Liver (tissue), 8 donors: ENCODE measurements at regions not wholly inside any gene's neighbourhood (a gene's known extent, or its start where the extent isn't known, plus 50 kb on each side); places are given as distances from the start of the nearest gene placed in this dataset.

Source experiments
- DNase-seq: peaks from one replicate; pipeline ENCODE4 v3.0.0-alpha.2; 2017; ENCODE audit warnings: low spot score
- H3K27ac ChIP-seq, 2 donors: one replicate each; pipeline ENCODE4 v1.7.0; 2013; ENCODE audit warnings: inconsistent platforms in 2 of 2, low read length in 2 of 2, control low read depth in 1 of 2, low read depth in 1 of 2, mild to moderate bottlenecking in 1 of 2
- H3K27me3 ChIP-seq, 4 donors: one replicate each; pipeline versions ENCODE4 v1.6.1 to v1.7.0; 2013; ENCODE audit warnings: low read length in 3 of 4, inconsistent platforms in 1 of 4, mild to moderate bottlenecking in 1 of 4, moderate library complexity in 1 of 4; ENCODE audit not compliant: control insufficient read depth in 4 of 4, insufficient read depth in 4 of 4
- H3K36me3 ChIP-seq, 4 donors: one replicate each; pipeline versions ENCODE4 v1.6.1 to v1.7.0; 2013; ENCODE audit warnings: low read length in 3 of 4, mild to moderate bottlenecking in 3 of 4, low read depth in 1 of 4, moderate library complexity in 1 of 4; ENCODE audit not compliant: control insufficient read depth in 4 of 4, insufficient read depth in 3 of 4
- H3K4me1 ChIP-seq, 4 donors: one replicate each; pipeline versions ENCODE4 v1.6.1 to v1.7.0; 2013; ENCODE audit warnings: low read length in 3 of 4, mild to moderate bottlenecking in 3 of 4, moderate library complexity in 1 of 4; ENCODE audit not compliant: control insufficient read depth in 4 of 4, insufficient read depth in 4 of 4
- H3K4me3 ChIP-seq, 3 donors: one replicate each; pipeline versions ENCODE4 v1.6.1 to v1.7.0; 2013; ENCODE audit warnings: low read length in 3 of 3, control low read depth in 1 of 3, low read depth in 1 of 3, mild to moderate bottlenecking in 1 of 3
- H3K9ac ChIP-seq, 2 donors: one replicate each; pipeline ENCODE4 v1.7.0; 2013; ENCODE audit warnings: low read length in 2 of 2, mild to moderate bottlenecking in 2 of 2, moderate library complexity in 2 of 2, control low read depth in 1 of 2, low read depth in 1 of 2
- H3K9me3 ChIP-seq, 4 donors: one replicate each; pipeline versions ENCODE4 v1.6.1 to v1.7.0; 2013; ENCODE audit warnings: low read length in 3 of 4; ENCODE audit not compliant: control insufficient read depth in 4 of 4
- ATF3 ChIP-seq: IDR thresholded peaks from 2 replicates; pipeline ENCODE4 v1.6.1; 2016; ENCODE audit warnings: antibody characterized with exemption
- EGR1 ChIP-seq, 2 donors: IDR thresholded peaks; 2 replicates each; pipeline ENCODE4 v1.6.1; 2016 to 2018; ENCODE audit warnings: antibody characterized with exemption in 2 of 2, low read depth in 2 of 2
- FOXA1 ChIP-seq: IDR thresholded peaks from 2 replicates; pipeline ENCODE4 v1.6.1; 2016; ENCODE audit warnings: antibody characterized with exemption
- FOXA2 ChIP-seq: IDR thresholded peaks from 2 replicates; pipeline ENCODE4 v1.6.1; 2016; ENCODE audit warnings: antibody characterized with exemption
- GABPA ChIP-seq, 2 donors: IDR thresholded peaks in 1 of 2; conservative IDR thresholded peaks in 1 of 2; 2 replicates each; pipeline ENCODE4 v1.6.1; 2016; ENCODE audit warnings: antibody characterized with exemption in 2 of 2, mild to moderate bottlenecking in 1 of 2, moderate library complexity in 1 of 2
- HNF4A ChIP-seq, 2 donors: conservative IDR thresholded peaks; 2 replicates each; pipeline ENCODE4 v1.6.1; 2016; ENCODE audit warnings: antibody characterized with exemption in 2 of 2, mild to moderate bottlenecking in 2 of 2
- HNF4G ChIP-seq: IDR thresholded peaks from 2 replicates; pipeline ENCODE4 v1.6.1; 2016; ENCODE audit warnings: antibody characterized with exemption
- JUND ChIP-seq, 2 donors: IDR thresholded peaks; 2 replicates each; pipeline ENCODE4 v1.6.1; 2016; ENCODE audit warnings: antibody characterized with exemption in 2 of 2
- MAX ChIP-seq: IDR thresholded peaks from 2 replicates; pipeline ENCODE4 v1.6.1; 2016; ENCODE audit warnings: antibody characterized with exemption
- NR2F2 ChIP-seq: IDR thresholded peaks from 2 replicates; pipeline ENCODE4 v1.6.1; 2016; ENCODE audit warnings: antibody characterized with exemption
- RAD21 ChIP-seq, 2 donors: IDR thresholded peaks; 2 replicates each; pipeline ENCODE4 v1.6.1; 2016; ENCODE audit warnings: antibody characterized with exemption in 2 of 2, mild to moderate bottlenecking in 2 of 2
- RXRA ChIP-seq, 2 donors: IDR thresholded peaks; 2 replicates each; pipeline ENCODE4 v1.6.1; 2017 to 2018; ENCODE audit warnings: antibody characterized with exemption in 2 of 2, mild to moderate bottlenecking in 1 of 2
- SP1 ChIP-seq: IDR thresholded peaks from 2 replicates; pipeline ENCODE4 v1.6.1; 2018; ENCODE audit warnings: antibody characterized with exemption, mild to moderate bottlenecking
- TAF1 ChIP-seq: conservative IDR thresholded peaks from 2 replicates; pipeline ENCODE4 v1.6.1; 2016; ENCODE audit warnings: antibody characterized with exemption, mild to moderate bottlenecking
- YY1 ChIP-seq: IDR thresholded peaks from 2 replicates; pipeline ENCODE4 v1.6.1; 2016; ENCODE audit warnings: antibody characterized with exemption, mild to moderate bottlenecking
- ZBTB33 ChIP-seq: IDR thresholded peaks from 2 replicates; pipeline ENCODE4 v1.6.1; 2016; ENCODE audit warnings: antibody characterized with exemption
- WGBS: extraction: QIAGEN DNeasy Blood & Tissue Kit; methylation state at CpG from one replicate; pipeline ENCODE4 v1.1.7; 2013; 5-methylcytosine and 5-hydroxymethylcytosine counted together
- TF ChIP-seq, protein P1 (sequence below): IDR thresholded peaks from 2 replicates; pipeline ENCODE4 v1.6.1; 2016; ENCODE audit warnings: antibody characterized with exemption, mild to moderate bottlenecking
- TF ChIP-seq, protein P2 (sequence below): fragments of 150-350 bp; IDR thresholded peaks from 2 replicates; pipeline ENCODE4 v1.5.1; 2017; ENCODE audit warnings: improper control_type of control experiment, low read depth, low read length; ENCODE audit not compliant: missing input control
- donor health status: healthy.
- donor health status: healthy.
- donor health status: healthy.
- donor health status: healthy.
- donor health status: healthy.

DNA sequence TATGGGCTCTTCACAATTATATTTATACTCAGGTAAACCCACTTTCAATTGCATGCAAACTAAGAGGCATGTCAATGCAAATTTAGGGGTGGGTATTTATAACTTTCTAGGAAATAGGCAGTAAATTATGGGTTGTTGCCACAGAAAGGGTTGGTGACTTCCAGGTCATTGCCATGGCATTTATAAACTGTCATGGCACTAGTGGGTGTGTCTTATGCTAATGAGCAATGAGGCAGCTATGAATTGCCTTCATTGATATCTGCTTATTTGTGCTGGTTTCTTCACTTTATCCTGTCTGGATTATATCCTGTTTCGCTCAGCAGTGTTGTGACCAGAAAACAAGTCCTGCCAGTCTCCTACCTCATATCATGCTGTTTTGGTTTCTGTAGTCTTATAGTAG is 597.3 kb upstream of the DAB2 start:
- no peak for TF ChIP-seq NR2F2
- no peak for TF ChIP-seq EGR1 (IDR thresholded peaks at IDR 0.05; ENCODE audit: low read depth in 2 of 2)
- no peak for TF ChIP-seq FOXA1
- no peak for TF ChIP-seq FOXA2
- TF ChIP-seq GABPA (IDR thresholded peaks at IDR 0.05 in 1 of 2, conservative IDR thresholded peaks at IDR 0.05 in 1 of 2): no peak
- TF ChIP-seq RAD21 (IDR thresholded peaks at IDR 0.05): no peak
- no peak for TF ChIP-seq RXRA (IDR thresholded peaks at IDR 0.05)
- no peak for TF ChIP-seq MAX
- TF ChIP-seq, protein P1, sequence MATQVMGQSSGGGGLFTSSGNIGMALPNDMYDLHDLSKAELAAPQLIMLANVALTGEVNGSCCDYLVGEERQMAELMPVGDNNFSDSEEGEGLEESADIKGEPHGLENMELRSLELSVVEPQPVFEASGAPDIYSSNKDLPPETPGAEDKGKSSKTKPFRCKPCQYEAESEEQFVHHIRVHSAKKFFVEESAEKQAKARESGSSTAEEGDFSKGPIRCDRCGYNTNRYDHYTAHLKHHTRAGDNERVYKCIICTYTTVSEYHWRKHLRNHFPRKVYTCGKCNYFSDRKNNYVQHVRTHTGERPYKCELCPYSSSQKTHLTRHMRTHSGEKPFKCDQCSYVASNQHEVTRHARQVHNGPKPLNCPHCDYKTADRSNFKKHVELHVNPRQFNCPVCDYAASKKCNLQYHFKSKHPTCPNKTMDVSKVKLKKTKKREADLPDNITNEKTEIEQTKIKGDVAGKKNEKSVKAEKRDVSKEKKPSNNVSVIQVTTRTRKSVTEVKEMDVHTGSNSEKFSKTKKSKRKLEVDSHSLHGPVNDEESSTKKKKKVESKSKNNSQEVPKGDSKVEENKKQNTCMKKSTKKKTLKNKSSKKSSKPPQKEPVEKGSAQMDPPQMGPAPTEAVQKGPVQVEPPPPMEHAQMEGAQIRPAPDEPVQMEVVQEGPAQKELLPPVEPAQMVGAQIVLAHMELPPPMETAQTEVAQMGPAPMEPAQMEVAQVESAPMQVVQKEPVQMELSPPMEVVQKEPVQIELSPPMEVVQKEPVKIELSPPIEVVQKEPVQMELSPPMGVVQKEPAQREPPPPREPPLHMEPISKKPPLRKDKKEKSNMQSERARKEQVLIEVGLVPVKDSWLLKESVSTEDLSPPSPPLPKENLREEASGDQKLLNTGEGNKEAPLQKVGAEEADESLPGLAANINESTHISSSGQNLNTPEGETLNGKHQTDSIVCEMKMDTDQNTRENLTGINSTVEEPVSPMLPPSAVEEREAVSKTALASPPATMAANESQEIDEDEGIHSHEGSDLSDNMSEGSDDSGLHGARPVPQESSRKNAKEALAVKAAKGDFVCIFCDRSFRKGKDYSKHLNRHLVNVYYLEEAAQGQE: no peak
- no peak for TF ChIP-seq HNF4A (conservative IDR thresholded peaks at IDR 0.05)
- TF ChIP-seq HNF4G: no peak
- TF ChIP-seq YY1: no peak
- no peak for TF ChIP-seq TAF1
- TF ChIP-seq JUND (IDR thresholded peaks at IDR 0.05): no peak
- TF ChIP-seq ZBTB33: no peak
- TF ChIP-seq SP1: no peak
- TF ChIP-seq, protein P2, sequence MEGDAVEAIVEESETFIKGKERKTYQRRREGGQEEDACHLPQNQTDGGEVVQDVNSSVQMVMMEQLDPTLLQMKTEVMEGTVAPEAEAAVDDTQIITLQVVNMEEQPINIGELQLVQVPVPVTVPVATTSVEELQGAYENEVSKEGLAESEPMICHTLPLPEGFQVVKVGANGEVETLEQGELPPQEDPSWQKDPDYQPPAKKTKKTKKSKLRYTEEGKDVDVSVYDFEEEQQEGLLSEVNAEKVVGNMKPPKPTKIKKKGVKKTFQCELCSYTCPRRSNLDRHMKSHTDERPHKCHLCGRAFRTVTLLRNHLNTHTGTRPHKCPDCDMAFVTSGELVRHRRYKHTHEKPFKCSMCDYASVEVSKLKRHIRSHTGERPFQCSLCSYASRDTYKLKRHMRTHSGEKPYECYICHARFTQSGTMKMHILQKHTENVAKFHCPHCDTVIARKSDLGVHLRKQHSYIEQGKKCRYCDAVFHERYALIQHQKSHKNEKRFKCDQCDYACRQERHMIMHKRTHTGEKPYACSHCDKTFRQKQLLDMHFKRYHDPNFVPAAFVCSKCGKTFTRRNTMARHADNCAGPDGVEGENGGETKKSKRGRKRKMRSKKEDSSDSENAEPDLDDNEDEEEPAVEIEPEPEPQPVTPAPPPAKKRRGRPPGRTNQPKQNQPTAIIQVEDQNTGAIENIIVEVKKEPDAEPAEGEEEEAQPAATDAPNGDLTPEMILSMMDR: no peak
- TF ChIP-seq ATF3: no peak
- peaks cover 0 to 4% (median 1%) of the 10 kb centered on the region in 4 donors for H3K9me3 ChIP-seq
- no peak overlapping the region for H3K9ac ChIP-seq
- WGBS: 92% methylated on average over 1 of the region's 1 CpG
- no peak overlapping the region for H3K27ac ChIP-seq
- no peak for DNase-seq
- no peaks in the 10 kb centered on the region for H3K4me1 ChIP-seq
- H3K36me3 ChIP-seq: no peaks in the 10 kb centered on the region
- H3K27me3 ChIP-seq: no peaks in the 10 kb centered on the region
- H3K4me3 ChIP-seq: no peak overlapping the region
